Stimulated activated CD4-positive, alpha-beta T cell treated with anti-CD3 and anti-CD28 coated beads, Interleukin-2, amount 100 ng/mL, for 48 hours (primary cell): ENCODE measurements at regions not wholly inside any gene's neighbourhood (a gene's known extent, or its start where the extent isn't known, plus 50 kb on each side); places are given as distances from the start of the nearest gene placed in this dataset.

Experiments used
- DNase-seq, 2 donors: peaks; one replicate each; pipeline ENCODE4 v3.0.0-alpha.2; 2020

GRCh38 chr6:747028-747427 lies 54.1 kb upstream of the EXOC2 start:
- DNase-seq = no peak

GRCh38 chr6:744666-745353 lies 51.9 kb upstream of the EXOC2 start:
- no peak for DNase-seq

- DNase-seq = no peak
These were observed 50.6 kb upstream of the EXOC2 start for GRCh38 chr6:743320-744096.
